22Rv1 (cell line): ENCODE measurements at regions not wholly inside any gene's neighbourhood (a gene's known extent, or its start where the extent isn't known, plus 50 kb on each side); places are given as distances from the start of the nearest gene placed in this dataset.

ENCODE experiments used
- H3K27ac ChIP-seq: fragments of 450-650 bp; 2 replicates; pipeline ENCODE4 v1.5.1; 2017
- CTCF ChIP-seq: fragments of 450-650 bp; IDR thresholded peaks from 2 replicates; pipeline ENCODE4 v1.5.1; 2017; ENCODE audit warnings: mild to moderate bottlenecking
- ZFX ChIP-seq: fragments of 450-650 bp; IDR thresholded peaks from 2 replicates; pipeline ENCODE4 v1.6.1; 2017; ENCODE audit warnings: antibody characterized with exemption, borderline replicate concordance

GRCh38 chr2:186308347-186308746, 177.7 kb upstream of the ZC3H15 start:
- no peak overlapping the region for H3K27ac ChIP-seq
- TF ChIP-seq ZFX (no peak), CTCF (no peak)

DNA sequence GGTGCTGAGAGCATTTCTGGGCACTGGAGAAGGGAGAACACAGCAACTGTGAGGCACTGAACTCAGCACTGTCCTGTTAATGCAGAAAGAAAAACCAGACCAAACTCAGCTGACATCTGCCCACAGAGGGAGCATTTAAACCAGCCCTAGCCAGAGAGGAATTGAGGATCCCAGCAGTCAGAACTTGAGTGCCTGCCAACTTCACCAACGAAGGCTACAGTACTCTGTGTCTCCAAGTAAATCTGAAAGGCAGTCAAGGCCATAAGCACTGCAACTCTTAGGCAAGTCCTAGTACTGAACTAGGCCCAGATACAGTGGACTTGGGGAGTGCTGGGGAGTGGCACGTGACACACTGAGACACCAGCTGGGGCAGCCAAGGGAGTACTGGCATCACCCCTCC, 176.2 kb upstream of the ZC3H15 start:
- H3K27ac ChIP-seq: no peak overlapping the region
- TF ChIP-seq CTCF (no peak), ZFX (no peak)

GRCh38 chr2:186319105-186319504, 167.0 kb upstream of the ZC3H15 start:
- no peak for TF ChIP-seq ZFX
- TF ChIP-seq CTCF: no peak

GRCh38 chr2:186325827-186326535, 160.1 kb upstream of the ZC3H15 start:
- TF ChIP-seq ZFX: no peak
- no peak for TF ChIP-seq CTCF
- no peak overlapping the region for H3K27ac ChIP-seq

More at GRCh38 chr2:186319105-186319504, 167.0 kb upstream of the ZC3H15 start:
- no peak overlapping the region for H3K27ac ChIP-seq

- no peak overlapping the region for H3K27ac ChIP-seq
- TF ChIP-seq CTCF: no peak
- no peak for TF ChIP-seq ZFX
These were observed 158.7 kb upstream of the ZC3H15 start for GRCh38 chr2:186327251-186327868.

DNA sequence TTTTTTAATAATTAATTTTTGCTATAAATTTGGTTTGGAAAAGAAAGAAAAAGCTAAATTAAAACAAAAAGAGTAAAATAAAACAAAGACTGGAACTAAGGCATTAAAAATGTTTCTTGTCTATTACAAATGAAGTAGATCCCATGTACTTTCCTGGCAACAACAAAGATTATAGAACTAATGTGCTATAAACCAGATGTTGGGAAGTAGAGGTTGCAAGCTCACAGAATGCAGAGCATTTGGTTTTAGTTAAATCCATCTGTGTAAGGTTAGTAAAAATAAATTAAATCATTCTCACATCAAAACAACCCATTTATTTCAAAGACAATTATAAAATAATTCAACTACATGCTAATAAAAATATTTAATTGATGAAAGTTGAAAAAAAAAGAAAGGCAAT, 157.2 kb upstream of the ZC3H15 start:
- no peak overlapping the region for H3K27ac ChIP-seq
- no peak for TF ChIP-seq ZFX
- no peak for TF ChIP-seq CTCF

- TF ChIP-seq CTCF: no peak
- no peak for TF ChIP-seq ZFX
These were observed 156.0 kb upstream of the ZC3H15 start for GRCh38 chr2:186330050-186330449.

More at GRCh38 chr2:186330050-186330449, 156.0 kb upstream of the ZC3H15 start:
- H3K27ac ChIP-seq: no peak overlapping the region
